HG03439 (cell line): ENCODE measurements at regions not wholly inside any gene's neighbourhood (a gene's known extent, or its start where the extent isn't known, plus 50 kb on each side); places are given as distances from the start of the nearest gene placed in this dataset.

ENCODE experiments used
- ATAC-seq: cut with Tn5 transposase; IDR thresholded peaks from one replicate; pipeline ENCODE4 v1.9.1; 2021; ENCODE audit warnings: mild to moderate bottlenecking, moderate library complexity; ENCODE audit not compliant: unreplicated experiment

GRCh38 chr9:85268131-85268530 lies 473.6 kb downstream of the AGTPBP1 start:
- ATAC-seq: no peak

GRCh38 chr9:85264695-85265094 lies 477.1 kb downstream of the AGTPBP1 start:
- no peak for ATAC-seq

- no peak for ATAC-seq
Observed at GRCh38 chr9:85263288-85263687, 478.5 kb downstream of the AGTPBP1 start.

GRCh38 chr9:85262333-85262732 lies 479.4 kb downstream of the AGTPBP1 start:
- ATAC-seq: no peak

- no peak for ATAC-seq
Observed at GRCh38 chr9:85260275-85260845, 481.4 kb downstream of the AGTPBP1 start.

GRCh38 chr9:85258823-85259370 lies 482.9 kb downstream of the AGTPBP1 start:
- peak; percentile 76 for ATAC-seq

GRCh38 chr9:85258236-85258635 lies 483.5 kb downstream of the AGTPBP1 start:
- no peak for ATAC-seq

- no peak for ATAC-seq
Observed at GRCh38 chr9:85249313-85249621, 492.5 kb downstream of the AGTPBP1 start.

- no peak for ATAC-seq
Observed at GRCh38 chr9:85248514-85249312, 493.0 kb downstream of the AGTPBP1 start.

GRCh38 chr9:85246541-85246940 lies 495.2 kb downstream of the AGTPBP1 start:
- ATAC-seq: no peak

- no peak for ATAC-seq
Observed at GRCh38 chr9:85244856-85245255, 496.9 kb downstream of the AGTPBP1 start.

GRCh38 chr9:85243977-85244376 lies 497.8 kb downstream of the AGTPBP1 start:
- no peak for ATAC-seq

GRCh38 chr9:85237478-85237877 lies 504.3 kb downstream of the AGTPBP1 start:
- no peak for ATAC-seq

- no peak for ATAC-seq
Observed at GRCh38 chr9:85230081-85230480, 511.7 kb downstream of the AGTPBP1 start.

GRCh38 chr9:85228111-85228855 lies 513.5 kb downstream of the AGTPBP1 start:
- no peak for ATAC-seq

- ATAC-seq: no peak
Observed at GRCh38 chr9:85225180-85225579, 516.6 kb downstream of the AGTPBP1 start.

- no peak for ATAC-seq
Observed at GRCh38 chr9:85224729-85225128, 517.0 kb downstream of the AGTPBP1 start.

- ATAC-seq: no peak
Observed at GRCh38 chr9:85224301-85224700, 517.5 kb downstream of the AGTPBP1 start.

GRCh38 chr9:85223506-85224125 lies 518.1 kb downstream of the AGTPBP1 start:
- no peak for ATAC-seq

GRCh38 chr9:85216601-85217000 lies 525.2 kb downstream of the AGTPBP1 start:
- no peak for ATAC-seq

GRCh38 chr9:85215961-85216360 lies 525.8 kb downstream of the AGTPBP1 start:
- ATAC-seq: no peak
